DOHH2 (cell line): ENCODE measurements at regions not wholly inside any gene's neighbourhood (a gene's known extent, or its start where the extent isn't known, plus 50 kb on each side); places are given as distances from the start of the nearest gene placed in this dataset.

Source experiments
- H3F3A ChIP-seq: fragments of 200-600 bp; sonication (generic), shearing (Covaris generic); 2 replicates; pipeline ENCODE4 v1.6.0; 2016; ENCODE audit warnings: antibody characterized with exemption, mild to moderate bottlenecking; ENCODE audit not compliant: control insufficient read depth, insufficient read depth
- H3K27ac ChIP-seq: fragments of 200-600 bp; sonication (generic); 2 replicates; pipeline ENCODE4 v1.5.1; 2014; ENCODE audit warnings: low read depth, mild to moderate bottlenecking, low read length, moderate library complexity
- H3K27me3 ChIP-seq: fragments of 200-600 bp; sonication (generic); 2 replicates; pipeline ENCODE4 v1.6.1; 2014; ENCODE audit warnings: mild to moderate bottlenecking, low read length, mixed read lengths; ENCODE audit not compliant: control insufficient read depth
- H3K36me3 ChIP-seq: fragments of 200-600 bp; sonication (generic); 2 replicates; pipeline ENCODE4 v1.6.1; 2014; ENCODE audit warnings: mild to moderate bottlenecking, low read length, moderate library complexity, mixed read lengths; ENCODE audit not compliant: control insufficient read depth
- H3K4me1 ChIP-seq: fragments of 200-600 bp; sonication (generic); 2 replicates; pipeline ENCODE4 v1.6.1; 2014; ENCODE audit warnings: mild to moderate bottlenecking, low read length, mixed read lengths; ENCODE audit not compliant: control insufficient read depth
- H3K4me2 ChIP-seq: fragments of 200-600 bp; sonication (generic); 2 replicates; pipeline ENCODE4 v1.6.0; 2014; ENCODE audit warnings: mild to moderate bottlenecking, low read length, moderate library complexity
- H3K4me3 ChIP-seq: fragments of 200-600 bp; sonication (generic); 2 replicates; pipeline ENCODE4 v1.5.1; 2014; ENCODE audit warnings: mild to moderate bottlenecking, low read length, mixed read lengths
- H3K79me2 ChIP-seq: fragments of 200-600 bp; sonication (generic); 2 replicates; pipeline ENCODE4 v1.6.1; 2014; ENCODE audit warnings: mild to moderate bottlenecking, low read length, mixed read lengths; ENCODE audit not compliant: control insufficient read depth
- H3K9me2 ChIP-seq: fragments of 200-600 bp; sonication (generic); replicated peaks from 2 replicates; pipeline ENCODE4 v1.6.1; 2014; ENCODE audit warnings: mild to moderate bottlenecking, low read length, mixed read lengths; ENCODE audit not compliant: control insufficient read depth
- H3K9me3 ChIP-seq: fragments of 200-600 bp; sonication (generic); 2 replicates; pipeline ENCODE4 v1.6.1; 2014; ENCODE audit warnings: antibody characterized with exemption, low read length, mixed read lengths; ENCODE audit not compliant: control insufficient read depth, insufficient read depth
- H4K20me1 ChIP-seq: fragments of 200-600 bp; sonication (generic); 2 replicates; pipeline ENCODE4 v1.6.0; 2014; ENCODE audit warnings: low read depth, mild to moderate bottlenecking, antibody characterized with exemption, low read length, moderate library complexity; ENCODE audit not compliant: control insufficient read depth, insufficient read depth
- EZH2phosphoT487 ChIP-seq: fragments of 200-600 bp; sonication (generic); IDR thresholded peaks from 2 replicates; pipeline ENCODE4 v1.6.1; 2017; ENCODE audit warnings: borderline replicate concordance, mild to moderate bottlenecking, antibody characterized with exemption, low read length, moderate library complexity, mixed read lengths
- TF ChIP-seq, protein P1 (sequence below): fragments of 200-600 bp; sonication (generic); IDR thresholded peaks from one replicate; pipeline ENCODE4 v1.5.1; 2014; ENCODE audit warnings: antibody characterized with exemption, mild to moderate bottlenecking, low read depth, low read length; ENCODE audit not compliant: poor library complexity, severe bottlenecking

DNA sequence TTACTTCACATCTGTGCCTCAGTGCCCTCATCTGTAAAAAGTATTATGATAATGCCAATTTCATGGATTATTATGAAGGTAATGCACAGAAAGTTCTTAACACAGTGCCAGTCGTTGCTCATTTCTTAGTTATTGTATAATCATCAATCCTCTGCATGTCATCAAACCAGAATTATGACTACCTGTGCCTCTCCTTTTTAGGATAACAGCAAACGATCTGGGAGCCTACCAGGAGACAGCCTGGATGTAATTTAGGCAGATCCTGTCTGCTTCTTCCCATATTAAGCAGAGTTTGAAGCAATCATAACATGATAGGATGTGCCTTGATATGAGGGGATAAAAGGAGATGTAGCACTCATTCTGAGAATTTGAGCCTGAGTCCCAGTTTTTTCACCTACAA lies 177.4 kb upstream of the DPT start:
- no peaks in the 10 kb centered on the region for H3K79me2 ChIP-seq
- H3K4me3 ChIP-seq = no peak overlapping the region
- no peaks in the 10 kb centered on the region for H3K36me3 ChIP-seq
- no peak overlapping the region for H3K27ac ChIP-seq
- TF ChIP-seq, protein P1, sequence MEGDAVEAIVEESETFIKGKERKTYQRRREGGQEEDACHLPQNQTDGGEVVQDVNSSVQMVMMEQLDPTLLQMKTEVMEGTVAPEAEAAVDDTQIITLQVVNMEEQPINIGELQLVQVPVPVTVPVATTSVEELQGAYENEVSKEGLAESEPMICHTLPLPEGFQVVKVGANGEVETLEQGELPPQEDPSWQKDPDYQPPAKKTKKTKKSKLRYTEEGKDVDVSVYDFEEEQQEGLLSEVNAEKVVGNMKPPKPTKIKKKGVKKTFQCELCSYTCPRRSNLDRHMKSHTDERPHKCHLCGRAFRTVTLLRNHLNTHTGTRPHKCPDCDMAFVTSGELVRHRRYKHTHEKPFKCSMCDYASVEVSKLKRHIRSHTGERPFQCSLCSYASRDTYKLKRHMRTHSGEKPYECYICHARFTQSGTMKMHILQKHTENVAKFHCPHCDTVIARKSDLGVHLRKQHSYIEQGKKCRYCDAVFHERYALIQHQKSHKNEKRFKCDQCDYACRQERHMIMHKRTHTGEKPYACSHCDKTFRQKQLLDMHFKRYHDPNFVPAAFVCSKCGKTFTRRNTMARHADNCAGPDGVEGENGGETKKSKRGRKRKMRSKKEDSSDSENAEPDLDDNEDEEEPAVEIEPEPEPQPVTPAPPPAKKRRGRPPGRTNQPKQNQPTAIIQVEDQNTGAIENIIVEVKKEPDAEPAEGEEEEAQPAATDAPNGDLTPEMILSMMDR = no peak
- TF ChIP-seq EZH2phosphoT487 = no peak
- H3F3A ChIP-seq = no peaks in the 10 kb centered on the region
- no peaks in the 10 kb centered on the region for H3K9me3 ChIP-seq
- no peaks in the 10 kb centered on the region for H3K9me2 ChIP-seq
- H4K20me1 ChIP-seq = no peaks in the 10 kb centered on the region
- H3K4me2 ChIP-seq = no peak overlapping the region
- H3K27me3 ChIP-seq = 0 out of 2 replicates have a peak, but pooled peaks cover 3% of the 10 kb centered on the region
- H3K4me1 ChIP-seq = no peaks in the 10 kb centered on the region

DNA sequence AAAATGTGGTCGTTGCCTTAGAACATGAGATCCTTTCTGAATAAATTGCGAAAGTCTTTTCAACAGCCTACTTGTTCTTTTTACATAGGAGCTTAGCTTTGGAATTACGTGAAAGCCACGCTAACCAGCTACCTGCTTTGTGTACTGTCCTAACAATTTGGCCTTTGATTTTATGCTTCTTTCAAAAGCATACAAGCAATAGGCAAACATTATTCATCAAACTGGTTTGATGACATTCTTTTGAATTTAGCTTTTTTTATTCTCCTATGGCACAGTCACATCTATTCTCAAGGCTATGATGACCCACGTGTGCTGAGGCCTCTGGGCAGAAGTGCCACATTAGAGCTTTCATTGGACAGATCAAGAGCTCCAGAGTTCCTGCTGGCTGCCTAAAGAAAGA lies 178.0 kb upstream of the DPT start:
- no peak overlapping the region for H3K4me3 ChIP-seq
- H3K27me3 ChIP-seq = 0 out of 2 replicates have a peak, but pooled peaks cover 3% of the 10 kb centered on the region
- no peaks in the 10 kb centered on the region for H3K79me2 ChIP-seq
- H3K4me2 ChIP-seq = no peak overlapping the region
- no peaks in the 10 kb centered on the region for H3K4me1 ChIP-seq
- no peaks in the 10 kb centered on the region for H3K36me3 ChIP-seq
- no peaks in the 10 kb centered on the region for H4K20me1 ChIP-seq
- no peaks in the 10 kb centered on the region for H3K9me3 ChIP-seq
- H3K27ac ChIP-seq = no peak overlapping the region
- no peaks in the 10 kb centered on the region for H3K9me2 ChIP-seq
- TF ChIP-seq EZH2phosphoT487 = no peak
- TF ChIP-seq, protein P1 = no peak
- H3F3A ChIP-seq = no peaks in the 10 kb centered on the region

DNA sequence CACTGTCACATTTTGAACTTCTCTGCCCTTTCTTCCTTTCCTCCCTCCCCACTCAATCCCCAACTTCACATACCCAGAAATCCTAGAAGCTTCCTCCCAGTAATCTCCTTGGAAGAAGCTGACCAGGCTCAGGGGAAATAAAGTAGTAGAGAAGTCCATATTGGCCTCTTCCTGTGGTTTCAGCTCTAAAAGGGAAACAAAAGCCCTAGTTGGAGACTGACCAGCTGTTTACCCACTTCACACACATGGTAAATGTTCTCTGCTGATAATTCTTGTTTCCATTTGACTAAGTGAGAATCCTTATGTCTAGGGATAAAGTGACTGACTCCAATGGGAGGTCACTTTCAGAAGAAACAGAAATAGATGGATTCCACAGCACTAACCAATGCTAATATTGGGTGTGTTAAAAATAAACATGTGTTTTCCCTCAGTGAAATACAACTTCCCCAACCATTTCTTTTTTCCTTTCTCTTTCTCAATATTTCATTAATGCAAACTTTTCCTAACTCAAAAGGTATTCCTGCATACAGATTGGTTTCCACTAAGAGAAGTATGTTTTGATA lies 178.9 kb upstream of the DPT start:
- no peaks in the 10 kb centered on the region for H3K9me3 ChIP-seq
- no peaks in the 10 kb centered on the region for H3K9me2 ChIP-seq
- H3K27ac ChIP-seq = no peak overlapping the region
- TF ChIP-seq EZH2phosphoT487 = no peak
- TF ChIP-seq, protein P1 = no peak
- H3K4me3 ChIP-seq = no peak overlapping the region
- no peaks in the 10 kb centered on the region for H3K79me2 ChIP-seq
- H3K36me3 ChIP-seq = no peaks in the 10 kb centered on the region
- no peaks in the 10 kb centered on the region for H3K4me1 ChIP-seq
- H3K4me2 ChIP-seq = no peak overlapping the region
- no peaks in the 10 kb centered on the region for H3F3A ChIP-seq
- H3K27me3 ChIP-seq = 0 out of 2 replicates have a peak, but pooled peaks cover 3% of the 10 kb centered on the region
- H4K20me1 ChIP-seq = no peaks in the 10 kb centered on the region
